CD4-positive, alpha-beta T cell treated with Interleukin-4 for 4 hours (primary cell): ENCODE measurements at regions not wholly inside any gene's neighbourhood (a gene's known extent, or its start where the extent isn't known, plus 50 kb on each side); places are given as distances from the start of the nearest gene placed in this dataset.

Experiments
- DNase-seq: peaks from one replicate; pipeline ENCODE4 v3.0.0-alpha.2; 2020

GRCh38 chr10:113259576-113260226 lies 293.2 kb upstream of the HABP2 start:
- DNase-seq, result no peak

DNA sequence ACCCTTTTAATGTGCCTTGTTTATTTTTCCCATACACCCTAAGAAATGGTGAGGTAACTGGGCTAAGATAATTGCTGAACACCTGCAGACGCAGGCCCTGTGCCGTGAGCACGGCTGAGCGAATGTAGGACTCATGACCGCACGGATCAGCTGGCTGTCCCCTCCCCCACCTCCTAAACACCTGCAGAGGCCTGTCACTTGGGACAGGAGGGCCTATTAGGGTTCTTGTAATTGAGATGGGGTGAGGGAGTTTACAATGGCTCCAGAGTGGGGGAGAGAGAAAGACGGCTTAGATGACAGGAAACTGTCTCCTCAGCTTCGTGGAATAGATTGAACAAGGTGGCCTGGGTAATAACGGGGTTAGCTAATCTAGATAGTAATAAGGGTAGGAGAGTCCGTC lies 291.7 kb upstream of the HABP2 start:
- no peak for DNase-seq

DNA sequence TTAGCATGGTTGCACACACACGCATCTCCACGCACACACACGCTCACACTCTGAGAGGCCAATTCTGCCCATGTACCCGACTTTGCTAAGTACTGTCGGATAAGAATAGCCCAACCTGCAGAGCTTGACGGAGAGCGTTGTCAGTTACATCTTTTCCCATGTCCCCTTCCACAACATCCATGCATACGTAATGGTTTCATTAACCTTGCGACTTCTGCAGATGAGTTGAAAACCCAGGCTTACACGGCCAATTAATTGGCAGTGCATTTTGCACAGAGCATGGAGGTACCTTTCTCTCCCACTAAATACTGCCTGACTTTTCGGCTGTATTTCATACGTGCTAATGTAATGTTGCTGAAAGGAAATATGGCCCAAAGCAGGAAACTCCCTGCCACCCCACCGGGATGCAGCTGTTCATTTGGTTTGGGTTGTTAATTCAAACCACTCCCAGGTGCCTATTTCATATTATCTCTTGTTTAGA lies 291.2 kb upstream of the HABP2 start:
- DNase-seq, result no peak

DNA sequence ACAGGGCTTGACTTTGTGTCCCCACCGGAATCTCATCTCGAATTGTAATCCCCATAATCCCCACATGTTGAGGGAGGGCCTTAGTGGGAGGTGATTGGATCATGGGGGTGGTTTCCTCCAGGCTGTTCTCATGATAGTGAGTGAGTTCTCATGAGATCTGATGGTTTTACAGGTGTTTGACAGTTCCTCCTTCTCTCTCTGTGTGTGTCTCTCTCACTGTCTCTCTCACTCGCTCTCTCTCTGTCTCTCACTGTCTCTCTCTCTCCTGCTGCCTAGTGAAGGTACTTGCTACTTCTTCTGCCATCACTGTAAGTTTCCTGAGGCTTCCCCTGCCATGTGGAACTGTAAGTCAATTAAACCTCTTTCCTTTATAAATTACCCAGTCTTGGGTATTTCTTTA lies 289.8 kb upstream of the HABP2 start:
- DNase-seq, result no peak

- no peak for DNase-seq
Observed at GRCh38 chr10:113264333-113265131, 288.3 kb upstream of the HABP2 start.

DNA sequence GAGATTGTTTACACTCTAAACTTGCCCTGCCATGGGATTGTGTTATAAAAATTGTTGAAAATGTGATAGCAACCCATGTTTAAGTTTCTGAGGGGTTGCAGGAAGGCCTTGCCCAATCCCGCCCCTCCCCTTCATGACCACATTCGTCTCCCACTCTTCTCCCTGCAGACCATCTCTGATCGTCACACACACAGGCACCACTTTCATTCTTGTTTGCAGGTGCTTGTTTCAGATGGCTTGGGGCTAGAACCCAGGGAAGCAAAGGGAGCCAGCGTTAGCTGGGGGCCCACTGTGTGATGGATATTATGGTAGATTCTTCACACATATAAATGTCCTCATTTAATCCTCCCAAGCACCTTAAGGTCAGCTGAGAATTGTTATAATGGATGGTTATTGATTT lies 286.7 kb upstream of the HABP2 start:
- DNase-seq, result no peak

GRCh38 chr10:113267619-113268562 lies 285.0 kb upstream of the HABP2 start:
- DNase-seq, result no peak

GRCh38 chr10:113269333-113269732 lies 283.5 kb upstream of the HABP2 start:
- DNase-seq, result no peak

DNA sequence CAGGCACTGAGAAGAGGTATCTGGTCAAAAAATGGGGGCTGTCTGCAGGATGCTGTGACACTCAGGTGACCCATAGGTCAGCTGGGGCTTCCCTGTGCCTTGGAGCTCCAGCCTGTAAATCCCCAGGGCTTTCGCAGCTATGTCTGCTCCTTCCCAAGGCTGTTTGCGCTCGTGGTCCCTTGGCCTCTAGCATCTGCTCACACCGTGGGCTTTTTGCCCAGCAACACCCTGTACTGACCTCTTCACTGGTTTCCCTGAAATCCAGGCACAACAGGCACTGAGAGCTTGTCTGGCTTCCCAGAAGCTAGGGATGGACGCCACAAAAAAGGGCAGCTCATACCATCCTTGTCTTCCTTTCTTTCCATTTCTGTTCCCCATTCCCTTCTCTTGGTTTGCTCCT lies 280.3 kb upstream of the HABP2 start:
- DNase-seq, result no peak

DNA sequence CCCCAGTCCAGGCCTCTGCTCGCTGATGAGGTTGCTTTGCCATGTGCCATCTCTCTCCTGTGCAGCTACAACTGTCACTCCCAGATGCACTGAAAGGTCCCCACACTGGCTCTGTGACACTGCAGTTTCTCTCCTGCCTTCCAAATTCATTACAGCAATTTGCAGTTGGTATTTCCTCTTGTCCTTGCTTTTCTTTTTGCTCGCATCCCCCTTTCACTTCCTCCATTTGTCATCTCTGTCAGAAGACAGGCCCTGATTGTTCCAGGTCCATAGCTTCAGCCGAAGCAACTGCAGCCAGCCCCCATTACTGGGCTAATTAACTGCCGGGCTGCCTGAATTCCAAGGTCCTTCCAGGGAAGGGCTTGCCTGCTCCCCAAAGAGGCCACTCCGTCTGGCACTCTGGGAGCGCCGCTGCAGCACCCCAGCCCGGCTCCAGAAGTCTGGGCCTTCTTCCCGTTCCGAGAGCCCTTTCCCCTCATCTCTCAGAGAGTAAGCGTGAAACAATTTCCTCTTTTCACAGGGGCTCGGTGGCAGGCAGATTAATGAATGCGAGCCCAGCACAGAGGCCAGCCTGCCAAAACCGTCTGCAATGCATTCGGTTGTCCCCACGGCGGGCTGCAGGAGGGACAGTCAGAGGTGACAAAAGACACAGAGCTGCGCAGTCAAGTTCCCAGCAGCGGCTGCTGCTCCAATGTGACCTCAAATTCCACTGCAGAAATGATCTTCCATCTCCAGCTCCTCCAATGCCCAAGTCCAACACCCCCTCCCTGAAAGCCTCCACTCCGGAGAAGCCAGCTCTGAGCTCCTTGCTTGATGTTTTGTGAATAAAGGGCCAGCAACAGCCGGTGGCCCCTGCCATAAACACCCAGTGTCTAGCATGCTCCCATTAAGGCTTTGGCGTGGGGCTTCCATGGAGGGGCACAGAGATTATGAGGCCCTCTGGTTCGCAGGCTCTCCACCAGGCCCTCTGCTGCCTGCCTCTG lies 279.4 kb upstream of the HABP2 start:
- DNase-seq, result no peak

- no peak for DNase-seq
Observed at GRCh38 chr10:113274176-113274829, 278.6 kb upstream of the HABP2 start.

GRCh38 chr10:113278221-113278620 lies 274.6 kb upstream of the HABP2 start:
- DNase-seq, result no peak

DNA sequence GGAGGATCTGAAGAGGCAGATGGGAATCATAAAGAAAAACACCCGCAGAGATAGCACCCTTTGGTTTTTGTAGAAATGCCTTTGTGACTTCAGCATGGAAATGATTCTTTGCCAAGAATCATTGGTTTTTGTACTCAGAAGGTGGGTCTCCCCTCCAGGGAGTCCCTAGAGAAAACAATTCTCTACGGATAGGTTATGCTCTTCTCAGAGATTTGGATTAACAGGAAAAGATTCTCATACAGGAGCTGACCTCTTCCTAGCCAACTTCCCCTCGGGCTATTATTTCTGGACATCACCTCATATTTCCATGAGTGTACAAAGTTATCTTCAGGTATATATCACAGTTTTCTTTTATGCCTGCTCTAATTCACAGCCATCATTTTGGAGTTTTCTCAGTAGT lies 274.2 kb upstream of the HABP2 start:
- DNase-seq, result no peak

GRCh38 chr10:113279262-113279661 lies 273.6 kb upstream of the HABP2 start:
- no peak for DNase-seq

DNA sequence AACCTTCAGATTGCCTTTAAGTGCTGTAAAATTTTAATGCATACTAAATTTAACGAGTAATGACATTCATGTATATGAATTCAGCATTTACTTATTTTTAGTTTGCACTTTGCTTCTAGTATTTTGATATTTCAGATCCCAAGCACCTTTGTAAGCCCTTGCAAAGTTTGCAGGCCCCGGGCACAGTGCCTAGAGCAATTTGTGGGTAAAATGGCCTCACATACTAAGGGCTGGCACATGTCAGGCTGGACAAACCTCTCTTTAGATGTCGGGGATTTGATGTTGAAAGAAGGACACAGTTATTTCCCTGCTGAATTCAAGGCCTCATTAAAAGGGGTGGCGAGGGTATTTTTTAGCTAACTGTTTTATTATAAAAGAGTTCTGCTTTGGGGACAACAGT lies 270.3 kb upstream of the HABP2 start:
- DNase-seq, result no peak

DNA sequence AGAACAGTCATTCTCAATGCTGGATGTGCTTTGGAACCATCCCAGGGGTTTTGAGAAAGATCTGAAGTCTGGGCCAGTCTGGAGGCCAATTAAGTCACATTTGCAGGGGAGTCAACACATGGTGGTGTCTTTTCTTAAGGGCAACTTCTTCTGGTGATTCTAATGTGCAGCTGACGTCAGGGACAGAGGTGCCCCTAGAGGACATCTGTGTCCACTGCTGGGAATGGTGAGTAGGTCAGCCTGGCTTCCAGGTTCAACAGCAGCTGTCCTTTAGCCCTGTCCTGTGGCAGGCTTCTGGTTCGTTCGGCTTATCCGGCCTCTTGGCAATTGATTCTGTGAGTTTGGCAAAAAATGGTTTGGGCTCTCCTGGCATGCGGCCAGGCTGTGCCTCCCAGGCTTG lies 269.7 kb upstream of the HABP2 start:
- no peak for DNase-seq

GRCh38 chr10:113284635-113285034 lies 268.2 kb upstream of the HABP2 start:
- DNase-seq, result no peak

DNA sequence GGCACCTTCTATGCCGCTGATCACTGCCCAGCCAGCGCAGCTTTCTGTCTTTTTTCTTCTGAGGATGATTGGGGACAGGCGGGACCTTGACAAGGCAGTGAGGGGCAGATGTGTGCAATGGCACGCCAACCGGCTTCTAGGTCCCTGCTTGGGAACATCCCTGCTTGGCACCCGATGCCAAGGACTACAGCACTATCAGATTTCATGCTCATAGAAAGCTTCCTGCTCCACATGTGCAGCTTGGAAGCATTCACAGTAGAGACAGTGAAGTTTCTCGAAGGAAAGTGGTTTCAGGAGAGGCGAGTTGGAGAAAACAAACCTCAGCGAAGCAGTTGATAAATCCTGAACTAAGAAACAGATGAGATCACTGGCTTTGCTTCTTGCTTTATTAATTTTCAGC lies 267.5 kb upstream of the HABP2 start:
- DNase-seq, result no peak

GRCh38 chr10:113287592-113287991 lies 265.3 kb upstream of the HABP2 start:
- DNase-seq, result no peak

- no peak for DNase-seq
Observed at GRCh38 chr10:113290137-113290536, 262.7 kb upstream of the HABP2 start.

GRCh38 chr10:113291413-113291812 lies 261.4 kb upstream of the HABP2 start:
- no peak for DNase-seq

GRCh38 chr10:113292086-113292485 lies 260.8 kb upstream of the HABP2 start:
- no peak for DNase-seq
